Ovary (tissue), 7 donors: ENCODE measurements at regions not wholly inside any gene's neighbourhood (a gene's known extent, or its start where the extent isn't known, plus 50 kb on each side); places are given as distances from the start of the nearest gene placed in this dataset.

ENCODE experiments used
- DNase-seq, 5 donors: peaks; one replicate each; pipeline ENCODE4 v3.0.0-alpha.2; 2019 to 2020
- H3K27ac ChIP-seq, 2 donors: fragments of 200-600 bp; one replicate each; pipeline versions ENCODE4 v1.5.1 to v1.8.0; 2019 to 2022
- H3K27me3 ChIP-seq: fragments of 200-600 bp; one replicate; pipeline ENCODE4 v1.8.0; 2022
- H3K36me3 ChIP-seq: fragments of 200-600 bp; sonication (generic); one replicate; pipeline ENCODE4 v1.5.1; 2019
- H3K4me1 ChIP-seq: one replicate; pipeline ENCODE4 v1.8.1; 2013; ENCODE audit warnings: mild to moderate bottlenecking, moderate library complexity; ENCODE audit not compliant: insufficient read depth
- H3K4me3 ChIP-seq: fragments of 200-600 bp; sonication (generic); one replicate; pipeline ENCODE4 v1.5.1; 2017
- H3K9me3 ChIP-seq, 2 donors: fragments of 200-600 bp in 1 of 2; sonication (generic) in 1 of 2; one replicate each; pipeline versions ENCODE4 v1.5.1 to v1.8.1; 2013 to 2019; ENCODE audit warnings: mild to moderate bottlenecking in 1 of 2, moderate library complexity in 1 of 2
- CTCF ChIP-seq, 3 donors: fragments of 450-650 bp in 2 of 3; fragments of 200-600 bp in 1 of 3; IDR thresholded peaks; one replicate each; pipeline versions ENCODE4 v1.5.1 to v1.8.0; 2016 to 2022; ENCODE audit warnings: antibody characterized with exemption in 3 of 3, mild to moderate bottlenecking in 1 of 3
- EP300 ChIP-seq: sonication (generic); formaldehyde crosslinking; IDR thresholded peaks from one replicate; pipeline ENCODE4 v1.6.1; 2017; ENCODE audit warnings: antibody characterized with exemption
- POLR2A ChIP-seq: fragments of 450-650 bp; IDR thresholded peaks from one replicate; pipeline ENCODE4 v1.6.1; 2017; ENCODE audit warnings: antibody characterized with exemption, mild to moderate bottlenecking, moderate library complexity
- WGBS, 3 donors: extraction: QIAGEN DNeasy Blood & Tissue Kit in 1 of 3; methylation state at CpG; one replicate each; pipeline versions ENCODE4 v1.1.5 to v1.1.7; 2013 to 2017; 5-methylcytosine and 5-hydroxymethylcytosine counted together
- intact Hi-C, 4 donors: fragments of 100-400 bp; cut with DNase I; formaldehyde crosslinking; loops; one replicate each; pipeline versions ENCODE4 v1.11.0 to v1.15.1; 2022 to 2023
- donor health status: DM: no; HTN: no; CAD: no; lungs with moderate emphysema.
- donor health status: DM: no; HTN: no; CAD: no.
- donor health status: Bipolar disorder and iron deficiency.
- donor health status: DM: no; HTN: no; CAD: no.
- donor health status: DM: yes; HTN: yes; CAD: no.

DNA sequence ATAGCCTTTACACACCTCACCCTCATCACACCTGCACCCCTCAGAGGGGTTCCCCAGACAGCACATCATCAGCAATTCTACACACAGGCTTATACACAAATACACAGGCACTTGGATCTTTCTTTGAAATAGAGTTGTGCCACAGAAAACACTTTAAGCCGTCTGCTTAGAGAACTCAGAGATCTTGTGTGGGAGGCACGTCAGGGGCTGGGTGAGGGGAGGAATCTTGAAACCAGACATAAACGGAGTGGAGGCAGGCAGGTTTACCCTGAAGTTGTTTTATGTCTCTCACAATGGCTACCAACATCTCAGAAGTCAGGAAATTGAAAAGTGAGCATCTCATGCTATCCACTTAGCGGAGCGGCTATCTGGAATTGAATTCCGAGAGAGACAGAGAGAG is 151.9 kb upstream of the GJB5 start:
- no peak overlapping the region for H3K4me3 ChIP-seq
- no peaks in the 10 kb centered on the region for H3K4me1 ChIP-seq
- intact Hi-C loops: no loop called here
- H3K9me3 ChIP-seq: no peaks in the 10 kb centered on the region
- WGBS, 3 donors: 27 to 41% (median 31%) methylated on average over 6 of the region's 6 CpGs
- no peaks in the 10 kb centered on the region for H3K36me3 ChIP-seq
- H3K27me3 ChIP-seq: no peaks in the 10 kb centered on the region
- DNase-seq: no peak
- no peak overlapping the region for H3K27ac ChIP-seq
- TF ChIP-seq CTCF (IDR thresholded peaks at IDR 0.05) (no peak), EP300 (no peak), POLR2A (no peak)

GRCh38 chr1:34603594-34603993 is 151.3 kb upstream of the GJB5 start:
- 41 to 56% (median 53%) methylated on average over 2 of the region's 2 CpGs for WGBS, 3 donors
- DNase-seq: no peak
- Histone ChIP-seq H3K27ac (no peak overlapping the region), H3K27me3 (no peaks in the 10 kb centered on the region), H3K36me3 (no peaks in the 10 kb centered on the region), H3K9me3 (no peaks in the 10 kb centered on the region), H3K4me3 (no peak overlapping the region), H3K4me1 (no peaks in the 10 kb centered on the region)
- intact Hi-C loops: no loop called here
- no peak for TF ChIP-seq POLR2A

DNA sequence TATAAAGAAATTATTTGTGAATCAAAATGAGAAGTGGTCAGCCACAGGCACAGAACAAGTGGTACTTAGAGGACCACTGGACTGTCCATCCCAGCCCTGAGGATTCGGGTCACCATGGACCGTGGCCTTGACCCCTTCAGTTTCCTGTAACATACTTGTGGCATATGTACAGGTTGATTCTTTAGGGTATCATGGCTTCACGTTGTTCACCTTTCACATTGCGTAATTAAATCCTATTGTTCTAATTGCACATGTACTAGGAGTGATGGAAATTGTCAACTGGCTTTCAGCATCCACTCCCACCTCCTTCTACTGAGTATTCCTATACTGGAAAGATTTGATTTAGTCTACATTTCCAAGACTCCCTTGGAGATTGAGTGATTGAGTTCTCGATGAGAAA is 148.3 kb upstream of the GJB5 start:
- Histone ChIP-seq H3K4me1 (no peaks in the 10 kb centered on the region), H3K9me3 (no peaks in the 10 kb centered on the region), H3K4me3 (no peak overlapping the region), H3K27ac (no peak overlapping the region), H3K36me3 (no peaks in the 10 kb centered on the region), H3K27me3 (no peaks in the 10 kb centered on the region)
- no peak for TF ChIP-seq CTCF (IDR thresholded peaks at IDR 0.05)
- no peak for TF ChIP-seq POLR2A
- TF ChIP-seq EP300: no peak
- intact Hi-C loops: no loop called here
- 85 to 88% (median 85%) methylated on average over 5 of the region's 5 CpGs for WGBS, 3 donors
- DNase-seq: no peak

DNA sequence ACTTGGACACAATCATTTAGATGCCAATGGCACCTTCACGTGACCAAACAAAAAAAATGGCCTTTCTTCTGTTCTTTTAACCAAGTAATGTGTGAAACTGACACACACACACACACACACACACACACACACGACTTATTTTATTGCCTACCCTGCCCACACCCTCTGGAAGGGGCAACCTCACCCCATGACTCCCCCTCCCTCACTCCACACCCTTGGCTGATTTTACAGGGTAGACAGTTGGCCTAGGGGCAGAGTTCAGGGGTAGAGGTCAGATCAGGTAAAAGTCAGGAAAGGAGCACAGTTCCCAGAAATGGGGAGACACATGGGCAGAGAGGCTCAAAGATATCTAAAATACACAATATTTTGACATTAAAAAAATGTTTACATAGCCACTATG is 144.8 kb upstream of the GJB5 start:
- TF ChIP-seq CTCF (IDR thresholded peaks at IDR 0.05): no peak
- TF ChIP-seq EP300: no peak
- TF ChIP-seq POLR2A: no peak
- no peaks in the 10 kb centered on the region for H3K9me3 ChIP-seq

GRCh38 chr1:34611571-34611970 is 143.3 kb upstream of the GJB5 start:
- 81 to 88% (median 82%) methylated on average over 5 of the region's 5 CpGs for WGBS, 3 donors
- no peaks in the 10 kb centered on the region for H3K4me1 ChIP-seq
- H3K27ac ChIP-seq: no peak overlapping the region
- no peaks in the 10 kb centered on the region for H3K36me3 ChIP-seq
- H3K4me3 ChIP-seq: no peak overlapping the region
- no peaks in the 10 kb centered on the region for H3K27me3 ChIP-seq
- intact Hi-C loops: no loop called here
- no peaks in the 10 kb centered on the region for H3K9me3 ChIP-seq
- TF ChIP-seq EP300: no peak
- TF ChIP-seq CTCF (IDR thresholded peaks at IDR 0.05): no peak
- TF ChIP-seq POLR2A: no peak
- DNase-seq: no peak

More for the DNA sequence above, 144.8 kb upstream of the GJB5 start:
- H3K36me3 ChIP-seq: no peaks in the 10 kb centered on the region
- H3K4me3 ChIP-seq: no peak overlapping the region
- H3K27me3 ChIP-seq: no peaks in the 10 kb centered on the region
- H3K4me1 ChIP-seq: no peaks in the 10 kb centered on the region
- WGBS, 3 donors: 38 to 42% (median 38%) methylated on average over 2 of the region's 2 CpGs
- DNase-seq: no peak
- intact Hi-C loops: no loop called here
- H3K27ac ChIP-seq: no peak overlapping the region
